K562 (cell line): ENCODE measurements at regions not wholly inside any gene's neighbourhood (a gene's known extent, or its start where the extent isn't known, plus 50 kb on each side); places are given as distances from the start of the nearest gene placed in this dataset.

Experiments used
- ATAC-seq: fragments of 200-7000 bp; cut with Tn5 transposase; 3 replicates; pipeline ENCODE4 v1.9.1; 2020; ENCODE audit warnings: moderate library complexity
- BruUV-seq: library from RNA; stranded (reverse); fragments of 400-500 nt; replicated peaks from 2 replicates; lab custom pipeline; 2021; lab: Mats Ljungman, UMichigan
- CTCF ChIA-PET: fragments of 300-600 bp; formaldehyde crosslinking; extraction: SDS; loops from one replicate; lab custom pipeline; 2021; ENCODE audit warnings: low intra/inter-chr PET ratio; lab: Yijun Ruan, JAX
- POLR2A ChIA-PET: fragments of 300-600, 350-650 bp; sonication (Branson Sonifier 250); formaldehyde crosslinking; extraction: SDS; loops from one replicate; lab custom pipeline; 2021; ENCODE audit warnings: antibody characterized with exemption, inconsistent platforms; lab: Yijun Ruan, JAX
- DNase-seq, 4 experiments: peaks; one replicate each; pipeline versions ENCODE4 v3.0.0 to v3.0.0-alpha.2; 2011 to 2018; ENCODE audit warnings: low spot score in 3 of 4, mixed read lengths in 3 of 4; ENCODE audit errors: extremely low read depth in 1 of 4
- FAIRE-seq: peaks from 2 replicates; lab custom pipeline; 2011; peaks lifted over from hg19 to GRCh38; lab: Jason Lieb, UNC
- H2AFZ ChIP-seq: 2 replicates; pipeline ENCODE4 v1.6.0; 2011; ENCODE audit warnings: low read depth, low read length, control low read depth, inconsistent platforms
- H3K27ac ChIP-seq: fragments of 200-600 bp; 3 replicates; pipeline ENCODE4 v1.8.0; 2011; ENCODE audit warnings: low read depth, mild to moderate bottlenecking, control low read depth, inconsistent platforms, low read length, moderate library complexity, mixed read lengths; ENCODE audit errors: extremely low read depth
- H3K27me3 ChIP-seq, 2 experiments: fragments of 300-600 bp in 1 of 2; 2 replicates in 1 of 2; 3 replicates in 1 of 2; pipeline versions ENCODE4 v1.6.0 to v1.8.0; 2011; ENCODE audit warnings: inconsistent platforms in 2 of 2, low read length in 2 of 2, mild to moderate bottlenecking in 1 of 2, mixed read lengths in 1 of 2, moderate library complexity in 1 of 2; ENCODE audit not compliant: control insufficient read depth in 2 of 2, insufficient read depth in 2 of 2
- H3K36me3 ChIP-seq: fragments of 300-600 bp; 3 replicates; pipeline ENCODE4 v1.8.0; 2011; ENCODE audit warnings: mild to moderate bottlenecking, low read length, inconsistent platforms; ENCODE audit not compliant: control insufficient read depth, insufficient read depth
- H3K4me1 ChIP-seq, 2 experiments: fragments of 200-600 bp in 1 of 2; replicated peaks in 1 of 2; 2 replicates in 1 of 2; 3 replicates in 1 of 2; pipeline versions ENCODE4 v1.5.1 to v1.8.0; 2011; ENCODE audit warnings: inconsistent platforms in 2 of 2, low read length in 2 of 2, mild to moderate bottlenecking in 1 of 2, mixed read lengths in 1 of 2, moderate library complexity in 1 of 2; ENCODE audit not compliant: control insufficient read depth in 2 of 2, insufficient read depth in 2 of 2
- H3K4me2 ChIP-seq: 2 replicates; pipeline ENCODE4 v1.6.1; 2011; ENCODE audit warnings: low read length, control low read depth, inconsistent platforms, mixed read lengths; ENCODE audit not compliant: insufficient read depth
- H3K4me3 ChIP-seq: fragments of 200-600 bp; sonication (generic), shearing (Covaris generic); 2 replicates; pipeline ENCODE4 v1.5.1; 2016; ENCODE audit warnings: control low read depth, inconsistent platforms
- H3K79me2 ChIP-seq: fragments of 200-600 bp; 3 replicates; pipeline ENCODE4 v1.8.0; 2011; ENCODE audit warnings: low read length, inconsistent platforms; ENCODE audit not compliant: control insufficient read depth, insufficient read depth
- H3K9ac ChIP-seq, 2 experiments: 2 replicates each; pipeline versions ENCODE4 v1.6.0 to v1.6.1; 2011; ENCODE audit warnings: low read depth in 2 of 2, low read length in 2 of 2, control low read depth in 1 of 2, inconsistent platforms in 1 of 2, mild to moderate bottlenecking in 1 of 2, mixed read lengths in 1 of 2; ENCODE audit not compliant: insufficient read depth in 1 of 2
- H3K9me1 ChIP-seq: one replicate; pipeline ENCODE4 v1.6.0; 2011; ENCODE audit warnings: inconsistent platforms, mild to moderate bottlenecking, low read length, moderate library complexity; ENCODE audit not compliant: control insufficient read depth, insufficient read depth
- H3K9me3 ChIP-seq: replicated peaks from 2 replicates; pipeline ENCODE4 v1.5.1; 2011; ENCODE audit warnings: low read depth, low read length, inconsistent platforms; ENCODE audit not compliant: control insufficient read depth, insufficient read depth
- H4K20me1 ChIP-seq: replicated peaks from 2 replicates; pipeline ENCODE4 v1.6.1; 2011; ENCODE audit warnings: low read length, inconsistent platforms, mixed read lengths; ENCODE audit not compliant: control insufficient read depth, insufficient read depth
- NR2C2 ChIP-seq, 2 experiments: fragments of 200-800 bp in 1 of 2; sonication (Bioruptor generic) in 1 of 2; sonication (generic) in 1 of 2; formaldehyde crosslinking in 1 of 2; IDR thresholded peaks; 2 replicates each; pipeline versions ENCODE4 v1.6.1 to v1.8.0; 2016 to 2022; ENCODE audit warnings: mild to moderate bottlenecking in 1 of 2, missing compliant biosample characterization in 1 of 2, missing genetic modification characterization in 1 of 2, missing genetic modification reagents in 1 of 2
- RAD21 ChIP-seq, 2 experiments: fragments of 250-450 bp in 1 of 2; fragments of 450-650 bp in 1 of 2; sonication (Bioruptor Pico) in 1 of 2; formaldehyde crosslinking in 1 of 2; IDR thresholded peaks in 1 of 2; conservative IDR thresholded peaks in 1 of 2; 2 replicates each; pipeline versions ENCODE4 v1.4.0 to v1.8.0; 2020 to 2022; ENCODE audit warnings: mild to moderate bottlenecking in 2 of 2, moderate library complexity in 1 of 2
- REST ChIP-seq, 2 experiments: fragments of 450-650 bp; formaldehyde crosslinking in 1 of 2; IDR thresholded peaks; 2 replicates each; pipeline versions ENCODE4 v1.4.0 to v1.6.1; 2014 to 2020; ENCODE audit warnings: mild to moderate bottlenecking in 2 of 2, borderline replicate concordance in 1 of 2, low read depth in 1 of 2
- RFX1 ChIP-seq: fragments of 450-650 bp; IDR thresholded peaks from 2 replicates; pipeline ENCODE4 v1.6.1; 2016; ENCODE audit warnings: mild to moderate bottlenecking, moderate library complexity
- SMC3 ChIP-seq: conservative IDR thresholded peaks from 2 replicates; pipeline ENCODE4 v1.6.1; 2011; ENCODE audit warnings: low read depth, low read length, improper control_type of control experiment; ENCODE audit not compliant: insufficient read depth
- SREBF1 ChIP-seq: fragments of 150-350 bp; IDR thresholded peaks from 2 replicates; pipeline ENCODE4 v1.6.1; 2014; ENCODE audit warnings: antibody characterized with exemption, low read depth, low read length, borderline replicate concordance
- XRCC3 ChIP-seq: fragments of 450-650 bp; IDR thresholded peaks from 2 replicates; pipeline ENCODE4 v1.6.1; 2017; ENCODE audit warnings: mild to moderate bottlenecking, moderate library complexity
- ZNF384 ChIP-seq: IDR thresholded peaks from 2 replicates; pipeline ENCODE4 v1.6.1; 2012; ENCODE audit warnings: low read depth, low read length, improper control_type of control experiment
- WGBS: fragments of 100-300 bp; shearing (Covaris generic); methylation state at CpG from one replicate; pipeline ENCODE4 v1.1.6; 2016; ENCODE audit warnings: low coverage, mixed read lengths; ENCODE audit not compliant: insufficient coverage; ENCODE audit errors: missing lambda C conversion rate; 5-methylcytosine and 5-hydroxymethylcytosine counted together
- in situ Hi-C: fragments of 300-500 bp; cut with MboI; formaldehyde crosslinking; loops from 4 replicates; pipeline ENCODE4 v1.15.0; 2018; ENCODE audit warnings: inconsistent platforms, mixed read lengths
- intact Hi-C: fragments of 100-400 bp; cut with micrococcal nuclease; formaldehyde crosslinking; loops from 2 replicates; pipeline ENCODE4 v1.14.2; 2022
- TF ChIP-seq, protein P1 (sequence below): fragments of 450-650 bp; formaldehyde crosslinking; IDR thresholded peaks from 2 replicates; pipeline ENCODE4 v1.4.0; 2020; ENCODE audit warnings: mild to moderate bottlenecking, moderate library complexity

DNA sequence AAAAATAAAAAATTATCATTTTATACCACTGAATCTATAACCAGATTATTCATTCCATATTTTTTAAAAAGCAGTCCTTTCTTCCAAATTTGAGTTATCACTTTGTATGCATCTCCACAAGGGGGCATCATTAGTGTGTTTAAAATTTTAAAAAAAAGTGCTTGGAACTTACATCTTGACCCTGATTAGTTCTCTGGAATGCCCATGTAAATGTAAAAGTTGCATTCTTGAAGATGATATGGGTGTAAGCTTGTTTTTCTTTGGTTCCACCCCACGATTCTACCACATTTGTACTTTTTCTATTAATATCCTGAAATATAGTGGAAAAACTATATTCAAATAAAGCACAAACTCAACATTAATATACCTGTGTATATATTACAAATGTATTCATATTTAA is 144.9 kb downstream of the ELAPOR2 start:
- ChIA-PET CTCF (interaction anchor here (0.6 to 2.0 kb wide), 4 partner anchors 189 to 502 kb away, joined by 3 to 14 read pairs (median 8); no protein-coding TSS in a partner anchor), POLR2A (interaction anchor here (1.0 to 1.1 kb wide), 3 partner anchors 13 to 238 kb away, joined by 3 read pairs; partner anchors contain the start of gene DMTF1)
- Histone ChIP-seq H3K4me1 (no peaks in the 10 kb centered on the region), H3K9ac (no peak overlapping the region), H3K9me1 (no peaks in the 10 kb centered on the region), H3K4me3 (no peak overlapping the region), H3K9me3 (no peaks in the 10 kb centered on the region), H3K27me3 (no peaks in the 10 kb centered on the region), H3K36me3 (peaks cover 40% of the 10 kb centered on the region), H3K79me2 (no peaks in the 10 kb centered on the region), H4K20me1 (no peaks in the 10 kb centered on the region), H2AFZ (no peak overlapping the region), H3K4me2 (no peak overlapping the region), H3K27ac (no peak overlapping the region)
- ATAC-seq = peak; percentile 69
- no peak for FAIRE-seq
- intact Hi-C loops = loop anchor here (1.0 to 10.0 kb wide), 3 partner anchors 234 to 500 kb away; no protein-coding TSS in a partner anchor
- peak; percentile 34 to 47 (median 36) for DNase-seq
- BruUV-seq = no TSS peak
- 0% methylated on average over 1 of the region's 1 CpG for WGBS
- in situ Hi-C loops = loop anchor here (25.0 kb wide), 1 partner anchor 498 kb away; no protein-coding TSS in a partner anchor
- no peak for TF ChIP-seq RFX1
- TF ChIP-seq NR2C2 (CRISPR knock-in tag; IDR thresholded peaks at IDR 0.05) = no peak
- TF ChIP-seq NR2C2 (tag; IDR thresholded peaks at IDR 0.05) = no peak
- TF ChIP-seq SREBF1 = no peak
- TF ChIP-seq XRCC3 = no peak
- TF ChIP-seq ZNF384 = peak; percentile 91
- peak; percentile 59 to 68 for TF ChIP-seq RAD21 (CRISPR knock-in tag; conservative IDR thresholded peaks at IDR 0.05 in 1 of 2, IDR thresholded peaks at IDR 0.05 in 1 of 2)
- peak; percentile 47; the same call in 1 of the 2 replicates for TF ChIP-seq SMC3
- TF ChIP-seq, protein P1, sequence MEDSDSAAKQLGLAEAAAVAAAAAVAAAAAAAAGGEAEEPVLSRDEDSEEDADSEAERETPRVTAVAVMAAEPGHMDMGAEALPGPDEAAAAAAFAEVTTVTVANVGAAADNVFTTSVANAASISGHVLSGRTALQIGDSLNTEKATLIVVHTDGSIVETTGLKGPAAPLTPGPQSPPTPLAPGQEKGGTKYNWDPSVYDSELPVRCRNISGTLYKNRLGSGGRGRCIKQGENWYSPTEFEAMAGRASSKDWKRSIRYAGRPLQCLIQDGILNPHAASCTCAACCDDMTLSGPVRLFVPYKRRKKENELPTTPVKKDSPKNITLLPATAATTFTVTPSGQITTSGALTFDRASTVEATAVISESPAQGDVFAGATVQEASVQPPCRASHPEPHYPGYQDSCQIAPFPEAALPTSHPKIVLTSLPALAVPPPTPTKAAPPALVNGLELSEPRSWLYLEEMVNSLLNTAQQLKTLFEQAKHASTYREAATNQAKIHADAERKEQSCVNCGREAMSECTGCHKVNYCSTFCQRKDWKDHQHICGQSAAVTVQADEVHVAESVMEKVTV = 0 out of 2 replicates have a peak, but pooled peaks have one; percentile 19
- peak; percentile 35; the same call in 1 of the 2 replicates for TF ChIP-seq REST (IDR thresholded peaks at IDR 0.05; ENCODE audit: borderline replicate concordance)
- TF ChIP-seq REST (CRISPR knock-in tag; IDR thresholded peaks at IDR 0.05; ENCODE audit: low read depth) = no peak
